WTC11 (cell line): ENCODE measurements at regions not wholly inside any gene's neighbourhood (a gene's known extent, or its start where the extent isn't known, plus 50 kb on each side); places are given as distances from the start of the nearest gene placed in this dataset.

Source experiments
- ATAC-seq: fragments of 200-7000 bp; cut with Tn5 transposase; 2 replicates; pipeline ENCODE4 v1.10.0; 2021; ENCODE audit warnings: mild to moderate bottlenecking, moderate library complexity
- CTCF ChIA-PET: fragments of 300-600 bp; sonication (Branson Sonifier 250); formaldehyde crosslinking; loops from one replicate; lab custom pipeline; 2021; ENCODE audit warnings: antibody characterized with exemption; lab: Charles Lee
- POLR2A ChIA-PET: fragments of 350-600 bp; sonication (Branson Sonifier 250); formaldehyde crosslinking; loops from one replicate; lab custom pipeline; 2021; ENCODE audit warnings: antibody characterized with exemption; lab: Charles Lee
- DNase-seq: peaks from one replicate; pipeline ENCODE4 v3.0.0; 2021; ENCODE audit warnings: low spot score
- H3K27ac Mint-ChIP-seq: 2 replicates; pipeline ENCODE4 v1.8.0; 2021; ENCODE audit warnings: mixed read lengths
- H3K27me3 Mint-ChIP-seq: 2 replicates; pipeline ENCODE4 v1.8.0; 2021; ENCODE audit warnings: low read depth, mild to moderate bottlenecking, moderate library complexity, mixed read lengths
- H3K36me3 Mint-ChIP-seq: 2 replicates; pipeline ENCODE4 v1.8.0; 2021; ENCODE audit warnings: mixed read lengths
- H3K4me1 Mint-ChIP-seq: 2 replicates; pipeline ENCODE4 v1.8.0; 2022; ENCODE audit warnings: mixed read lengths
- H3K4me3 Mint-ChIP-seq: 2 replicates; pipeline ENCODE4 v1.8.0; 2021; ENCODE audit warnings: mild to moderate bottlenecking, moderate library complexity, mixed read lengths
- H3K9me3 Mint-ChIP-seq: 2 replicates; pipeline ENCODE4 v1.8.0; 2021; ENCODE audit warnings: mixed read lengths
- ELF4 ChIP-seq: sonication (generic); formaldehyde crosslinking; IDR thresholded peaks from 2 replicates; pipeline ENCODE4 v1.8.1; 2022; ENCODE audit warnings: low read depth, mild to moderate bottlenecking, moderate library complexity, missing genetic modification reagents
- ESRRA ChIP-seq: sonication (generic); formaldehyde crosslinking; IDR thresholded peaks from 2 replicates; pipeline ENCODE4 v1.8.1; 2022; ENCODE audit warnings: mild to moderate bottlenecking, missing genetic modification reagents, borderline replicate concordance
- GTF2I ChIP-seq: fragments of 250-450 bp; sonication (Bioruptor Pico); conservative IDR thresholded peaks from 2 replicates; pipeline ENCODE4 v1.4.0; 2021; ENCODE audit warnings: mild to moderate bottlenecking
- MXD4 ChIP-seq: fragments of 250-450 bp; sonication (Bioruptor Pico); IDR thresholded peaks from 2 replicates; pipeline ENCODE4 v1.8.0; 2021; ENCODE audit warnings: mild to moderate bottlenecking, moderate library complexity, borderline replicate concordance
- NR2C2 ChIP-seq: sonication (generic); formaldehyde crosslinking; IDR thresholded peaks from 2 replicates; pipeline ENCODE4 v1.8.0; 2022; ENCODE audit warnings: mild to moderate bottlenecking, missing genetic modification reagents
- NR3C1 ChIP-seq: sonication (generic); formaldehyde crosslinking; conservative IDR thresholded peaks from 2 replicates; pipeline ENCODE4 v1.8.1; 2023; ENCODE audit warnings: low read depth, mild to moderate bottlenecking, missing genetic modification reagents
- OVOL2 ChIP-seq: fragments of 250-450 bp; sonication (Bioruptor Pico); IDR thresholded peaks from 2 replicates; pipeline ENCODE4 v1.9.0; 2021; ENCODE audit warnings: mild to moderate bottlenecking, borderline replicate concordance
- RORB ChIP-seq: fragments of 250-450 bp; sonication (Bioruptor Pico); IDR thresholded peaks from 2 replicates; pipeline ENCODE4 v1.9.0; 2021; ENCODE audit warnings: mild to moderate bottlenecking
- ZNF138 ChIP-seq: sonication (generic); formaldehyde crosslinking; conservative IDR thresholded peaks from 2 replicates; pipeline ENCODE4 v1.8.1; 2022; ENCODE audit warnings: mild to moderate bottlenecking, moderate library complexity, missing genetic modification reagents
- ZNF263 ChIP-seq: sonication (generic); formaldehyde crosslinking; IDR thresholded peaks from 2 replicates; pipeline ENCODE4 v1.8.1; 2022; ENCODE audit warnings: low read depth, mild to moderate bottlenecking, moderate library complexity, missing genetic modification reagents
- ZNF671 ChIP-seq: fragments of 250-450 bp; sonication (Bioruptor Pico); IDR thresholded peaks from 2 replicates; pipeline ENCODE4 v1.8.0; 2021; ENCODE audit warnings: mild to moderate bottlenecking
- TF ChIP-seq, protein P1 (sequence below): sonication (generic); formaldehyde crosslinking; IDR thresholded peaks from 2 replicates; pipeline ENCODE4 v1.8.0; 2023; ENCODE audit warnings: missing genetic modification reagents, mild to moderate bottlenecking, borderline replicate concordance
- TF ChIP-seq, protein P2 (sequence below): sonication (generic); formaldehyde crosslinking; IDR thresholded peaks from 2 replicates; pipeline ENCODE4 v1.8.1; 2023; ENCODE audit warnings: mild to moderate bottlenecking, moderate library complexity, missing genetic modification reagents
- TF ChIP-seq, protein P3 (sequence below): sonication (generic); formaldehyde crosslinking; IDR thresholded peaks from 2 replicates; pipeline ENCODE4 v1.8.1; 2022; ENCODE audit warnings: mild to moderate bottlenecking, moderate library complexity, missing genetic modification reagents
- TF ChIP-seq, protein P4 (sequence below): sonication (generic); formaldehyde crosslinking; IDR thresholded peaks from 2 replicates; pipeline ENCODE4 v1.8.1; 2023; ENCODE audit warnings: mild to moderate bottlenecking, missing genetic modification reagents, moderate library complexity
- TF ChIP-seq, protein P5 (sequence below): sonication (generic); formaldehyde crosslinking; IDR thresholded peaks from 2 replicates; pipeline ENCODE4 v1.8.1; 2023; ENCODE audit warnings: mild to moderate bottlenecking, missing genetic modification reagents
- TF ChIP-seq, protein P6 (sequence below): fragments of 250-450 bp; sonication (Bioruptor Pico); IDR thresholded peaks from 2 replicates; pipeline ENCODE4 v1.8.0; 2021; ENCODE audit warnings: mild to moderate bottlenecking

DNA sequence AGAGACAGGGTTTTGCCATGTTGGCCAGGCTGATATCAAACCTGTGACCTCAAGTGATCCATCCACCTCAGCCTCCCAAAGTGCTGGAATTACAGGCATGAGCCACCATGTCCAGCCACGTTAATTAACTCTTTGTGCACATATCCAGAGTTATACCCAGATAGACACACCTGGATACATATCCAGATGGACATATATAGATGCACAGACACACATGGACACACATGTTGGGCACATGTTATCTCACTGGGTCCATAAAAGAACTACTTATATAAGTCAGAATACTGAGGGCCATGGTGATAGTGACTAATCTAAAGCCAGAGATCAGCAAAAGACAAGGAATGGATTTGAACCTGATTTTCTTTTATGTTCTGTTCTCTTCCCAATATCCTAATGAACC lies 158.6 kb downstream of the IRS1 start (continued):
- TF ChIP-seq, protein P1, sequence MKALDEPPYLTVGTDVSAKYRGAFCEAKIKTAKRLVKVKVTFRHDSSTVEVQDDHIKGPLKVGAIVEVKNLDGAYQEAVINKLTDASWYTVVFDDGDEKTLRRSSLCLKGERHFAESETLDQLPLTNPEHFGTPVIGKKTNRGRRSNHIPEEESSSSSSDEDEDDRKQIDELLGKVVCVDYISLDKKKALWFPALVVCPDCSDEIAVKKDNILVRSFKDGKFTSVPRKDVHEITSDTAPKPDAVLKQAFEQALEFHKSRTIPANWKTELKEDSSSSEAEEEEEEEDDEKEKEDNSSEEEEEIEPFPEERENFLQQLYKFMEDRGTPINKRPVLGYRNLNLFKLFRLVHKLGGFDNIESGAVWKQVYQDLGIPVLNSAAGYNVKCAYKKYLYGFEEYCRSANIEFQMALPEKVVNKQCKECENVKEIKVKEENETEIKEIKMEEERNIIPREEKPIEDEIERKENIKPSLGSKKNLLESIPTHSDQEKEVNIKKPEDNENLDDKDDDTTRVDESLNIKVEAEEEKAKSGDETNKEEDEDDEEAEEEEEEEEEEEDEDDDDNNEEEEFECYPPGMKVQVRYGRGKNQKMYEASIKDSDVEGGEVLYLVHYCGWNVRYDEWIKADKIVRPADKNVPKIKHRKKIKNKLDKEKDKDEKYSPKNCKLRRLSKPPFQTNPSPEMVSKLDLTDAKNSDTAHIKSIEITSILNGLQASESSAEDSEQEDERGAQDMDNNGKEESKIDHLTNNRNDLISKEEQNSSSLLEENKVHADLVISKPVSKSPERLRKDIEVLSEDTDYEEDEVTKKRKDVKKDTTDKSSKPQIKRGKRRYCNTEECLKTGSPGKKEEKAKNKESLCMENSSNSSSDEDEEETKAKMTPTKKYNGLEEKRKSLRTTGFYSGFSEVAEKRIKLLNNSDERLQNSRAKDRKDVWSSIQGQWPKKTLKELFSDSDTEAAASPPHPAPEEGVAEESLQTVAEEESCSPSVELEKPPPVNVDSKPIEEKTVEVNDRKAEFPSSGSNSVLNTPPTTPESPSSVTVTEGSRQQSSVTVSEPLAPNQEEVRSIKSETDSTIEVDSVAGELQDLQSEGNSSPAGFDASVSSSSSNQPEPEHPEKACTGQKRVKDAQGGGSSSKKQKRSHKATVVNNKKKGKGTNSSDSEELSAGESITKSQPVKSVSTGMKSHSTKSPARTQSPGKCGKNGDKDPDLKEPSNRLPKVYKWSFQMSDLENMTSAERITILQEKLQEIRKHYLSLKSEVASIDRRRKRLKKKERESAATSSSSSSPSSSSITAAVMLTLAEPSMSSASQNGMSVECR (CRISPR knock-in tag), result no peak
- TF ChIP-seq ZNF138 (CRISPR knock-in tag), result no peak
- no peak for TF ChIP-seq OVOL2
- no peak for TF ChIP-seq ELF4 (CRISPR knock-in tag)
- TF ChIP-seq, all 79 proteins: peak for 0

DNA sequence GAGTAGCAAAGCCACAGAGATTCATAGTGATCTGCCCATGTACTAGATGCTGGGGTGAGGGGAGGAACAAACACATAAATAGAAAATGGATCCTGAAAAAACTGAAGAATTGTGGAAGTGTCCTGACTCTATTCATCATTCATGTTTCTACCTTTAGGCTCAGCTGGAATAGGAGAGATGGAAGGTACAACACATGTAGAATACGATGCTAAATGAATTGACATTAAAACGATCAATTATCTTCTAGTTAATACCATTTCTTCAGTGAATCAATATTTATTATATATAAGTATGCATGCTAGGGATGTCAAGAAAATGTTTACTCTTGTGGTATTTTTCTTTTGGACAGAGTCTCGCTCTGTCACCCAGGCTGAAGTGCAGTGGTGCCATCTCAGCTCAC lies 159.1 kb downstream of the IRS1 start:
- ChIA-PET CTCF (no interaction called here), POLR2A (no interaction called here)
- peaks cover 9% of the 10 kb centered on the region; the same call in 1 of the 2 replicates for H3K4me1 Mint-ChIP-seq
- no peak overlapping the region for H3K27ac Mint-ChIP-seq
- peaks cover 4% of the 10 kb centered on the region; the same call in 1 of the 2 replicates for H3K36me3 Mint-ChIP-seq
- TF ChIP-seq ZNF263 (CRISPR knock-in tag) (no peak), MXD4 (CRISPR knock-in tag) (no peak), NR2C2 (no peak), ESRRA (no peak), NR3C1 (CRISPR knock-in tag) (no peak), GTF2I (CRISPR knock-in tag) (no peak), RORB (CRISPR knock-in tag) (no peak), ZNF671 (CRISPR knock-in tag) (no peak)
- TF ChIP-seq, protein P2, sequence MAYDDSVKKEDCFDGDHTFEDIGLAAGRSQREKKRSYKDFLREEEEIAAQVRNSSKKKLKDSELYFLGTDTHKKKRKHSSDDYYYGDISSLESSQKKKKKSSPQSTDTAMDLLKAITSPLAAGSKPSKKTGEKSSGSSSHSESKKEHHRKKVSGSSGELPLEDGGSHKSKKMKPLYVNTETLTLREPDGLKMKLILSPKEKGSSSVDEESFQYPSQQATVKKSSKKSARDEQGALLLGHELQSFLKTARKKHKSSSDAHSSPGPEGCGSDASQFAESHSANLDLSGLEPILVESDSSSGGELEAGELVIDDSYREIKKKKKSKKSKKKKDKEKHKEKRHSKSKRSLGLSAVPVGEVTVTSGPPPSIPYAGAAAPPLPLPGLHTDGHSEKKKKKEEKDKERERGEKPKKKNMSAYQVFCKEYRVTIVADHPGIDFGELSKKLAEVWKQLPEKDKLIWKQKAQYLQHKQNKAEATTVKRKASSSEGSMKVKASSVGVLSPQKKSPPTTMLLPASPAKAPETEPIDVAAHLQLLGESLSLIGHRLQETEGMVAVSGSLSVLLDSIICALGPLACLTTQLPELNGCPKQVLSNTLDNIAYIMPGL (CRISPR knock-in tag), result no peak
- TF ChIP-seq, protein P3, sequence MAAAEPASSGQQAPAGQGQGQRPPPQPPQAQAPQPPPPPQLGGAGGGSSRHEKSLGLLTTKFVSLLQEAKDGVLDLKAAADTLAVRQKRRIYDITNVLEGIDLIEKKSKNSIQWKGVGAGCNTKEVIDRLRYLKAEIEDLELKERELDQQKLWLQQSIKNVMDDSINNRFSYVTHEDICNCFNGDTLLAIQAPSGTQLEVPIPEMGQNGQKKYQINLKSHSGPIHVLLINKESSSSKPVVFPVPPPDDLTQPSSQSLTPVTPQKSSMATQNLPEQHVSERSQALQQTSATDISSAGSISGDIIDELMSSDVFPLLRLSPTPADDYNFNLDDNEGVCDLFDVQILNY (CRISPR knock-in tag), result no peak
- TF ChIP-seq, protein P4, sequence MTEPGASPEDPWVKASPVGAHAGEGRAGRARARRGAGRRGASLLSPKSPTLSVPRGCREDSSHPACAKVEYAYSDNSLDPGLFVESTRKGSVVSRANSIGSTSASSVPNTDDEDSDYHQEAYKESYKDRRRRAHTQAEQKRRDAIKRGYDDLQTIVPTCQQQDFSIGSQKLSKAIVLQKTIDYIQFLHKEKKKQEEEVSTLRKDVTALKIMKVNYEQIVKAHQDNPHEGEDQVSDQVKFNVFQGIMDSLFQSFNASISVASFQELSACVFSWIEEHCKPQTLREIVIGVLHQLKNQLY (CRISPR knock-in tag), result no peak
- TF ChIP-seq, protein P5, sequence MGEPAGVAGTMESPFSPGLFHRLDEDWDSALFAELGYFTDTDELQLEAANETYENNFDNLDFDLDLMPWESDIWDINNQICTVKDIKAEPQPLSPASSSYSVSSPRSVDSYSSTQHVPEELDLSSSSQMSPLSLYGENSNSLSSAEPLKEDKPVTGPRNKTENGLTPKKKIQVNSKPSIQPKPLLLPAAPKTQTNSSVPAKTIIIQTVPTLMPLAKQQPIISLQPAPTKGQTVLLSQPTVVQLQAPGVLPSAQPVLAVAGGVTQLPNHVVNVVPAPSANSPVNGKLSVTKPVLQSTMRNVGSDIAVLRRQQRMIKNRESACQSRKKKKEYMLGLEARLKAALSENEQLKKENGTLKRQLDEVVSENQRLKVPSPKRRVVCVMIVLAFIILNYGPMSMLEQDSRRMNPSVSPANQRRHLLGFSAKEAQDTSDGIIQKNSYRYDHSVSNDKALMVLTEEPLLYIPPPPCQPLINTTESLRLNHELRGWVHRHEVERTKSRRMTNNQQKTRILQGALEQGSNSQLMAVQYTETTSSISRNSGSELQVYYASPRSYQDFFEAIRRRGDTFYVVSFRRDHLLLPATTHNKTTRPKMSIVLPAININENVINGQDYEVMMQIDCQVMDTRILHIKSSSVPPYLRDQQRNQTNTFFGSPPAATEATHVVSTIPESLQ (CRISPR knock-in tag), result no peak
- TF ChIP-seq, protein P6, sequence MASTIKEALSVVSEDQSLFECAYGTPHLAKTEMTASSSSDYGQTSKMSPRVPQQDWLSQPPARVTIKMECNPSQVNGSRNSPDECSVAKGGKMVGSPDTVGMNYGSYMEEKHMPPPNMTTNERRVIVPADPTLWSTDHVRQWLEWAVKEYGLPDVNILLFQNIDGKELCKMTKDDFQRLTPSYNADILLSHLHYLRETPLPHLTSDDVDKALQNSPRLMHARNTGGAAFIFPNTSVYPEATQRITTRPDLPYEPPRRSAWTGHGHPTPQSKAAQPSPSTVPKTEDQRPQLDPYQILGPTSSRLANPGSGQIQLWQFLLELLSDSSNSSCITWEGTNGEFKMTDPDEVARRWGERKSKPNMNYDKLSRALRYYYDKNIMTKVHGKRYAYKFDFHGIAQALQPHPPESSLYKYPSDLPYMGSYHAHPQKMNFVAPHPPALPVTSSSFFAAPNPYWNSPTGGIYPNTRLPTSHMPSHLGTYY (CRISPR knock-in tag), result no peak
- H3K27me3 Mint-ChIP-seq, result no peaks in the 10 kb centered on the region
- no peak overlapping the region for H3K4me3 Mint-ChIP-seq
- ATAC-seq (no peak), DNase-seq (no peak)
- H3K9me3 Mint-ChIP-seq, result peaks cover 22% of the 10 kb centered on the region
